HEK293T (cell line): ENCODE measurements at regions not wholly inside any gene's neighbourhood (a gene's known extent, or its start where the extent isn't known, plus 50 kb on each side); places are given as distances from the start of the nearest gene placed in this dataset.

Experiments used
- CTCF ChIA-PET: fragments of 350-600 bp; formaldehyde crosslinking; extraction: SDS; loops from one replicate; lab custom pipeline; 2021; ENCODE audit warnings: antibody characterized with exemption, inconsistent platforms; lab: Yijun Ruan, JAX
- POLR2A ChIA-PET: fragments of 350-600 bp; formaldehyde crosslinking; extraction: SDS; loops from one replicate; lab custom pipeline; 2020; ENCODE audit warnings: antibody characterized with exemption, inconsistent platforms; lab: Yijun Ruan, JAX
- DNase-seq: peaks from one replicate; pipeline ENCODE4 v3.0.0; 2012; ENCODE audit warnings: mixed read lengths; ENCODE audit errors: extremely low spot score
- ARNT ChIP-seq: fragments of 450-650 bp; IDR thresholded peaks from 2 replicates; pipeline ENCODE4 v1.6.1; 2017; ENCODE audit warnings: mild to moderate bottlenecking
- BHLHE40 ChIP-seq: fragments of 450-650 bp; IDR thresholded peaks from 2 replicates; pipeline ENCODE4 v1.6.1; 2016; ENCODE audit warnings: mild to moderate bottlenecking, moderate library complexity, borderline replicate concordance
- CTBP1 ChIP-seq: fragments of 450-650 bp; IDR thresholded peaks from 2 replicates; pipeline ENCODE4 v1.6.1; 2016; ENCODE audit warnings: borderline replicate concordance
- ELF4 ChIP-seq: fragments of 450-650 bp; IDR thresholded peaks from 2 replicates; pipeline ENCODE4 v1.6.1; 2017; ENCODE audit warnings: antibody characterized with exemption
- FOXA1 ChIP-seq: fragments of 450-650 bp; IDR thresholded peaks from 2 replicates; pipeline ENCODE4 v1.6.1; 2016; ENCODE audit warnings: mild to moderate bottlenecking
- FOXK2 ChIP-seq: fragments of 450-650 bp; IDR thresholded peaks from 2 replicates; pipeline ENCODE4 v1.6.1; 2016; ENCODE audit warnings: mild to moderate bottlenecking
- FOXM1 ChIP-seq: fragments of 450-650 bp; IDR thresholded peaks from 2 replicates; pipeline ENCODE4 v1.6.1; 2017; ENCODE audit warnings: mild to moderate bottlenecking, borderline replicate concordance
- HDGF ChIP-seq: fragments of 450-650 bp; IDR thresholded peaks from 2 replicates; pipeline ENCODE4 v1.6.1; 2017; ENCODE audit warnings: antibody characterized with exemption, borderline replicate concordance
- L3MBTL2 ChIP-seq: fragments of 450-650 bp; conservative IDR thresholded peaks from 2 replicates; pipeline ENCODE4 v1.6.1; 2016; ENCODE audit warnings: mild to moderate bottlenecking
- LEF1 ChIP-seq: fragments of 450-650 bp; IDR thresholded peaks from 2 replicates; pipeline ENCODE4 v1.6.1; 2017; ENCODE audit warnings: mild to moderate bottlenecking, borderline replicate concordance
- NFRKB ChIP-seq: fragments of 450-650 bp; IDR thresholded peaks from 2 replicates; pipeline ENCODE4 v1.6.1; 2016; ENCODE audit warnings: mild to moderate bottlenecking, moderate library complexity
- PKNOX1 ChIP-seq: fragments of 450-650 bp; IDR thresholded peaks from 2 replicates; pipeline ENCODE4 v1.6.1; 2016
- SP1 ChIP-seq: fragments of 450-650 bp; IDR thresholded peaks from 2 replicates; pipeline ENCODE4 v1.6.1; 2017
- SUZ12 ChIP-seq: fragments of 450-650 bp; IDR thresholded peaks from 2 replicates; pipeline ENCODE4 v1.6.1; 2016; ENCODE audit warnings: mild to moderate bottlenecking
- TARDBP ChIP-seq: fragments of 450-650 bp; IDR thresholded peaks from 2 replicates; pipeline ENCODE4 v1.6.1; 2016
- ZNF384 ChIP-seq: fragments of 450-650 bp; IDR thresholded peaks from 2 replicates; pipeline ENCODE4 v1.6.1; 2016

- POLR2A ChIA-PET: no interaction called here
Measured at GRCh38 chr4:57448901-57449300, 338.7 kb upstream of the IGFBP7 start.

DNA sequence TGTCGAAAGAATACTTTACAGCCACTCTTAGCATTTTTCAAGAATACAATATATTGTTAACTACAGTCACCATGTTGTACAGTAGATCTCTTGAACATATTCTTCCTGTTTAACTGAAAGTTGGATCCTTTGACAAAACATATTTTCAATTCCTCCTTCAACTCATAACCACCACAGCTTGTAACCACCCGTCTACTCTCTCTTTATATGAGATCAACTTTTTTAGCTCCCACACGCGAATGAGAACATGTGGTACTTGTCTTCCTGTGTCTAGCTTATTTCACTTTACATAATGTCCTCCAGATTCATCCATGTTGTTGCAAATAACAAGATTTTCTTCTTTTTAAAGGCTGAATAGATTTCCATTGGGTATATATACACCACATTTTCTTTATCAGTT, 338.3 kb upstream of the IGFBP7 start:
- ChIA-PET CTCF (no interaction called here), POLR2A (no interaction called here)
- TF ChIP-seq SP1: no peak
- TF ChIP-seq ARNT: no peak
- no peak for TF ChIP-seq NFRKB
- no peak for TF ChIP-seq ELF4
- no peak for TF ChIP-seq SUZ12
- no peak for TF ChIP-seq HDGF
- TF ChIP-seq FOXA1: no peak
- no peak for TF ChIP-seq LEF1
- no peak for TF ChIP-seq FOXM1
- no peak for TF ChIP-seq TARDBP
- TF ChIP-seq L3MBTL2: no peak
- no peak for TF ChIP-seq ZNF384
- TF ChIP-seq BHLHE40: no peak
- no peak for TF ChIP-seq CTBP1
- TF ChIP-seq PKNOX1: no peak
- no peak for TF ChIP-seq FOXK2
- DNase-seq: no peak

More at GRCh38 chr4:57448901-57449300, 338.7 kb upstream of the IGFBP7 start:
- DNase-seq: no peak
- TF ChIP-seq L3MBTL2: no peak
- TF ChIP-seq BHLHE40: no peak
- no peak for TF ChIP-seq SUZ12
- no peak for TF ChIP-seq FOXA1
- TF ChIP-seq FOXM1: no peak
- TF ChIP-seq FOXK2: no peak
- no peak for TF ChIP-seq PKNOX1
- TF ChIP-seq ELF4: no peak
- no peak for TF ChIP-seq ARNT
- no peak for TF ChIP-seq CTBP1
- no peak for TF ChIP-seq LEF1
- TF ChIP-seq TARDBP: no peak
- no peak for TF ChIP-seq HDGF
- TF ChIP-seq SP1: no peak
- CTCF ChIA-PET: no interaction called here

DNA sequence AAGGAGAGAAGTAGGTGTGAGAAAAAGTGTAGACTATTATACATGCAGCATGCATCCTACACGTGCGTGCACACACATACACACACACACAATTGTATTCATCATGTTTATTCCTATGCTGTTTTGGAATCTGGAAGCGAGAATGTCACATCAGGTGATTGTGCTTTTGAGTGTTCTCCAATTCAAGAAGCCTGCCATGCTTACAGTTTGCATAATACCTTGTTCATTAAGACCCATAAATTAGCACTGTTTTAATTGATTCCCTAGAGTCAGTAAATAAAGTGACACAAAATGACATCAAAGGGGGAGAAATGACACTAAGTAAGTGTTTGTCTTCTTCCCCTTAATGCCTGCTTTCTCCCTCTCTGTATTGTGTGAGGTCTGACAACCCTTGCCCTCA, 336.1 kb upstream of the IGFBP7 start:
- ChIA-PET CTCF (no interaction called here), POLR2A (no interaction called here)
- TF ChIP-seq LEF1 (no peak), TARDBP (no peak), SP1 (no peak), FOXA1 (no peak), HDGF (no peak), SUZ12 (no peak), BHLHE40 (no peak), ELF4 (no peak), FOXM1 (no peak), PKNOX1 (no peak), NFRKB (no peak), ZNF384 (no peak), L3MBTL2 (no peak), ARNT (no peak), FOXK2 (no peak), CTBP1 (no peak)
- DNase-seq: no peak

DNA sequence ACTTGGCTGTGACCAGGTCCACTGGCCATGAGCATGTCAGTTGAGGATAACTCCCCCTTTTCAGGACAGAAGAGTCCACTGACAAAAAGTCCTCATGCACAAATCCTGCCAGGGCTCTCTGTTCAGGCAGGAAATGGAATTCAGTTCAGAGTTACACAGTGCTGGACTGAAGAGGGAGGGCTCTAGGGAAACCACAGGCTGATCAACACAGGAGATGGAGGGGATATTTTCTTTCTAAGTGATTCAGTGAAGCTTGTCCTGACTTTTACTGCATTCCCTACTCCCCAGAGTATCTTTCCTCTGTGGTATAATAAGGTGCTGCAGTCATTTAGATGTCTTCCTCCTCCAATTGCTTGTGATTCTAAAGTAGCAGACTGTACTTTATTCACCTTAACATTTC, 335.5 kb upstream of the IGFBP7 start:
- DNase-seq: no peak
- POLR2A ChIA-PET: no interaction called here
- CTCF ChIA-PET: no interaction called here
- no peak for TF ChIP-seq TARDBP
- TF ChIP-seq BHLHE40: no peak
- TF ChIP-seq SUZ12: no peak
- TF ChIP-seq PKNOX1: no peak
- no peak for TF ChIP-seq ELF4
- TF ChIP-seq LEF1: no peak
- no peak for TF ChIP-seq ZNF384
- no peak for TF ChIP-seq SP1
- no peak for TF ChIP-seq L3MBTL2
- TF ChIP-seq CTBP1: no peak
- TF ChIP-seq HDGF: no peak
- TF ChIP-seq FOXK2: no peak
- no peak for TF ChIP-seq FOXA1
- TF ChIP-seq FOXM1: no peak
- TF ChIP-seq NFRKB: no peak
- TF ChIP-seq ARNT: no peak

DNA sequence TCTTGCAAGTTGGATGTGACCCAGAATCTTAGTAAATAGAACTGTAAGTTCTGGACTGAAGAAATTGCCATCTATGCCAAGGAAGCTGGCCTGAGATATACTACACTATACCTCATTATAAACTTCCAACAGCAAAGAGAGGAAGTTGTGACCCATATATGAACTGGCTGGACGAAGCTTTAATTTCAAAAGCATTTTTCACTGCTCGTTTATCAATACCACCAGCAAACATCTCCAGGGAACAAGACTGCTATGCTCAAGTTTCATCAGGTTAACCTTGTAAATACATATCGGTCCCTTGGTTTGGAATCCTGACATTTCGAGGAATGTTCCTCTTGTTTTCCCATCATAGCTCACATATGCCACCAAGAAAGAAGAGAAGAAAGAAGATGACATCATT, 334.5 kb upstream of the IGFBP7 start:
- TF ChIP-seq FOXK2 (no peak), SUZ12 (no peak), CTBP1 (no peak)
- ChIA-PET POLR2A (no interaction called here), CTCF (interaction anchor here (0.6 to 0.7 kb wide), 2 partner anchors 63 to 159 kb away, joined by 3 to 4 read pairs; no protein-coding TSS in a partner anchor)
- no peak for DNase-seq
